ENCODE measurements at regions not wholly inside any gene's neighbourhood (a gene's known extent, or its start where the extent isn't known, plus 50 kb on each side); places are given as distances from the start of the nearest gene placed in this dataset.
A peak's percentile ranks its signal among the peaks of the same experiment; 100 is the strongest.

- no peak for TF ChIP-seq TCF12 (IDR thresholded peaks at IDR 0.05; ENCODE audit: low read depth)
- TF ChIP-seq EP300 (IDR thresholded peaks at IDR 0.05; ENCODE audit: borderline replicate concordance), result no peak
- no peak for TF ChIP-seq FOXM1 (IDR thresholded peaks at IDR 0.05; ENCODE audit: borderline replicate concordance, low read depth)
- TF ChIP-seq RAD21 (IDR thresholded peaks at IDR 0.05; ENCODE audit: low read depth), result no peak
- TF ChIP-seq TEAD4 (IDR thresholded peaks at IDR 0.05), result no peak
- TF ChIP-seq REST (IDR thresholded peaks at IDR 0.05; ENCODE audit: low read depth), result no peak
- no peak for TF ChIP-seq MAX (IDR thresholded peaks at IDR 0.05)
- TF ChIP-seq CEBPB (IDR thresholded peaks at IDR 0.05), result no peak
- TF ChIP-seq YY1 (IDR thresholded peaks at IDR 0.05; ENCODE audit: low read depth), result no peak
- no peak for TF ChIP-seq TAF1 (IDR thresholded peaks at IDR 0.05; ENCODE audit: low read depth)
- 0 out of 2 replicates have a peak, but pooled peaks have one; percentile 18 for TF ChIP-seq CREB1 (IDR thresholded peaks at IDR 0.05; ENCODE audit: low read depth)
- TF ChIP-seq EGR1 (IDR thresholded peaks at IDR 0.05), result no peak
- TF ChIP-seq USF1 (IDR thresholded peaks at IDR 0.05), result no peak
These were observed 88.2 kb upstream of the HNRNPA3 start for GRCh38 chr2:177124371-177124770.
